KMS-11 (cell line): ENCODE measurements at regions not wholly inside any gene's neighbourhood (a gene's known extent, or its start where the extent isn't known, plus 50 kb on each side); places are given as distances from the start of the nearest gene placed in this dataset.

Source experiments
- H2AFZ ChIP-seq: fragments of 200-600 bp; sonication (generic); 2 replicates; pipeline ENCODE4 v1.6.1; 2016; ENCODE audit warnings: antibody characterized with exemption, mixed run types, low read depth
- H3K27ac ChIP-seq: fragments of 200-600 bp; sonication (generic); 2 replicates; pipeline ENCODE4 v1.6.1; 2016; ENCODE audit warnings: mild to moderate bottlenecking, mixed run types
- H3K27me3 ChIP-seq: fragments of 200-600 bp; sonication (generic); 2 replicates; pipeline ENCODE4 v1.6.1; 2017; ENCODE audit warnings: mild to moderate bottlenecking, low read depth, mixed run types, moderate library complexity; ENCODE audit not compliant: insufficient read depth
- H3K36me3 ChIP-seq: fragments of 200-600 bp; sonication (generic); 2 replicates; pipeline ENCODE4 v1.6.1; 2017; ENCODE audit warnings: mild to moderate bottlenecking, mixed run types; ENCODE audit not compliant: insufficient read depth
- H3K4me1 ChIP-seq: fragments of 200-600 bp; sonication (generic); 2 replicates; pipeline ENCODE4 v1.6.1; 2016; ENCODE audit warnings: mild to moderate bottlenecking, low read depth, mixed run types; ENCODE audit not compliant: poor library complexity, severe bottlenecking
- H3K4me2 ChIP-seq: fragments of 200-600 bp; sonication (generic); 2 replicates; pipeline ENCODE4 v1.7.0; 2016; ENCODE audit warnings: mild to moderate bottlenecking, mixed run types
- H3K4me3 ChIP-seq: fragments of 200-600 bp; sonication (generic); IDR thresholded peaks from 2 replicates; pipeline ENCODE4 v1.6.1; 2017; ENCODE audit warnings: low read depth, low read length, mixed read lengths; ENCODE audit not compliant: insufficient read depth
- H3K79me2 ChIP-seq: fragments of 200-600 bp; sonication (generic); 2 replicates; pipeline ENCODE4 v1.6.1; 2016; ENCODE audit warnings: low read depth, mixed run types; ENCODE audit not compliant: insufficient read depth
- H3K9ac ChIP-seq: fragments of 200-600 bp; sonication (generic); 2 replicates; pipeline ENCODE4 v1.6.1; 2016; ENCODE audit warnings: mild to moderate bottlenecking, mixed run types
- H4K20me1 ChIP-seq: fragments of 200-600 bp; sonication (generic); 2 replicates; pipeline ENCODE4 v1.6.1; 2016; ENCODE audit warnings: mild to moderate bottlenecking, mixed run types; ENCODE audit not compliant: insufficient read depth
- CTCF ChIP-seq: fragments of 200-600 bp; sonication (generic); conservative IDR thresholded peaks from 2 replicates; pipeline ENCODE4 v1.6.1; 2017; ENCODE audit warnings: low read depth, mild to moderate bottlenecking, antibody characterized with exemption, low read length, moderate library complexity, mixed read lengths

- H3K27me3 ChIP-seq = no peaks in the 10 kb centered on the region
- no peak overlapping the region for H3K9ac ChIP-seq
- no peak for TF ChIP-seq CTCF
- no peaks in the 10 kb centered on the region for H3K4me1 ChIP-seq
- H3K36me3 ChIP-seq = no peaks in the 10 kb centered on the region
- no peaks in the 10 kb centered on the region for H3K79me2 ChIP-seq
- H2AFZ ChIP-seq = no peak overlapping the region
- no peak overlapping the region for H3K4me2 ChIP-seq
- no peak overlapping the region for H3K4me3 ChIP-seq
- no peaks in the 10 kb centered on the region for H4K20me1 ChIP-seq
- H3K27ac ChIP-seq = no peak overlapping the region
These were observed 134.7 kb upstream of the IFNGR1 start for GRCh38 chr6:137353842-137354397.

GRCh38 chr6:137353346-137353745 lies 134.2 kb upstream of the IFNGR1 start:
- TF ChIP-seq CTCF = no peak
- H3K36me3 ChIP-seq = no peaks in the 10 kb centered on the region
- H3K4me1 ChIP-seq = no peaks in the 10 kb centered on the region
- H3K27ac ChIP-seq = no peak overlapping the region
- H3K27me3 ChIP-seq = no peaks in the 10 kb centered on the region
- H4K20me1 ChIP-seq = no peaks in the 10 kb centered on the region
- no peak overlapping the region for H3K4me3 ChIP-seq
- no peak overlapping the region for H2AFZ ChIP-seq
- no peak overlapping the region for H3K4me2 ChIP-seq
- H3K9ac ChIP-seq = no peak overlapping the region
- H3K79me2 ChIP-seq = no peaks in the 10 kb centered on the region

- Histone ChIP-seq H3K9ac (no peak overlapping the region), H3K4me3 (no peak overlapping the region), H3K36me3 (no peaks in the 10 kb centered on the region), H3K4me2 (no peak overlapping the region), H4K20me1 (no peaks in the 10 kb centered on the region), H3K79me2 (no peaks in the 10 kb centered on the region), H3K27me3 (no peaks in the 10 kb centered on the region), H2AFZ (no peak overlapping the region), H3K27ac (no peak overlapping the region), H3K4me1 (no peaks in the 10 kb centered on the region)
- TF ChIP-seq CTCF = no peak
These were observed 133.7 kb upstream of the IFNGR1 start for GRCh38 chr6:137352859-137353258.

GRCh38 chr6:137351890-137352289 lies 132.7 kb upstream of the IFNGR1 start:
- Histone ChIP-seq H3K4me3 (no peak overlapping the region), H4K20me1 (no peaks in the 10 kb centered on the region), H3K27ac (no peak overlapping the region), H3K4me2 (no peak overlapping the region), H3K79me2 (no peaks in the 10 kb centered on the region), H2AFZ (no peak overlapping the region), H3K9ac (no peak overlapping the region), H3K36me3 (no peaks in the 10 kb centered on the region), H3K4me1 (no peaks in the 10 kb centered on the region), H3K27me3 (no peaks in the 10 kb centered on the region)
- no peak for TF ChIP-seq CTCF

- no peak for TF ChIP-seq CTCF
- Histone ChIP-seq H3K79me2 (no peaks in the 10 kb centered on the region), H4K20me1 (no peaks in the 10 kb centered on the region), H3K27me3 (no peaks in the 10 kb centered on the region), H3K4me3 (no peak overlapping the region), H3K36me3 (no peaks in the 10 kb centered on the region), H3K4me2 (no peak overlapping the region), H2AFZ (no peak overlapping the region), H3K9ac (no peak overlapping the region), H3K27ac (no peak overlapping the region), H3K4me1 (no peaks in the 10 kb centered on the region)
These were observed 131.7 kb upstream of the IFNGR1 start for GRCh38 chr6:137350857-137351256.
